ENCODE measurements at regions not wholly inside any gene's neighbourhood (a gene's known extent, or its start where the extent isn't known, plus 50 kb on each side); places are given as distances from the start of the nearest gene placed in this dataset.

DNA sequence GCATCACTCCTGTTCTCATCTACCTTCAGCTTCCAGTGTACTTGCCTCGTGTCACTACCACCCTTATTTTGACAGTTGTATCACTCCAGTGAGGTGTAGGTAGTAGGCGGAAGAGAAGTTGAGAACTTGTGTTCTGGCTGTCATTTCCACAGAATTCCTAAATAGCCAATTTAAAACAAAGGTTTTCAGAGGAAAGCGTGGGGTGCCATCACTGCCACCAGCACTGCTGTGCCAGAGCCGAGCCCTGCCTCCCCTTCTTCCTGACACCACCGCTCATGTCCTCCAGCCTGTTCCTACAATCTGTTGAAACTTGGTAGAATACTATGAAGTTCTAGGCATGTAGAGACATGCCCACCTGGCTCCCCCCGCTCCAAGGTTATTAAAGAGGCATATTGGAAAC lies 215.8 kb downstream of the TANC2 start:
- ATAC-seq (no peak), FAIRE-seq (no peak), DNase-seq (ENCODE audit: extremely low read depth in 1 of 4, low spot score in 3 of 4) (no peak)
- ChIA-PET CTCF (ENCODE audit: low intra/inter-chr PET ratio) (no interaction called here), POLR2A (interaction anchor here (0.8 kb wide), 1 partner anchor 15 kb away, joined by 3 read pairs; no protein-coding TSS in a partner anchor)
- TF ChIP-seq, protein P1, sequence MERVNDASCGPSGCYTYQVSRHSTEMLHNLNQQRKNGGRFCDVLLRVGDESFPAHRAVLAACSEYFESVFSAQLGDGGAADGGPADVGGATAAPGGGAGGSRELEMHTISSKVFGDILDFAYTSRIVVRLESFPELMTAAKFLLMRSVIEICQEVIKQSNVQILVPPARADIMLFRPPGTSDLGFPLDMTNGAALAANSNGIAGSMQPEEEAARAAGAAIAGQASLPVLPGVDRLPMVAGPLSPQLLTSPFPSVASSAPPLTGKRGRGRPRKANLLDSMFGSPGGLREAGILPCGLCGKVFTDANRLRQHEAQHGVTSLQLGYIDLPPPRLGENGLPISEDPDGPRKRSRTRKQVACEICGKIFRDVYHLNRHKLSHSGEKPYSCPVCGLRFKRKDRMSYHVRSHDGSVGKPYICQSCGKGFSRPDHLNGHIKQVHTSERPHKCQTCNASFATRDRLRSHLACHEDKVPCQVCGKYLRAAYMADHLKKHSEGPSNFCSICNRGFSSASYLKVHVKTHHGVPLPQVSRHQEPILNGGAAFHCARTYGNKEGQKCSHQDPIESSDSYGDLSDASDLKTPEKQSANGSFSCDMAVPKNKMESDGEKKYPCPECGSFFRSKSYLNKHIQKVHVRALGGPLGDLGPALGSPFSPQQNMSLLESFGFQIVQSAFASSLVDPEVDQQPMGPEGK (CRISPR knock-in tag; IDR thresholded peaks at IDR 0.05; ENCODE audit: borderline replicate concordance) = no peak
- TF ChIP-seq SUPT5H (IDR thresholded peaks at IDR 0.05) (no peak), ZFX (CRISPR knock-in tag; IDR thresholded peaks at IDR 0.05) (no peak), KAT2B (IDR thresholded peaks at IDR 0.05; ENCODE audit: low read depth, low read length) (no peak), ZNF174 (CRISPR knock-in tag; IDR thresholded peaks at IDR 0.05) (no peak)
- TF ChIP-seq, protein P2, sequence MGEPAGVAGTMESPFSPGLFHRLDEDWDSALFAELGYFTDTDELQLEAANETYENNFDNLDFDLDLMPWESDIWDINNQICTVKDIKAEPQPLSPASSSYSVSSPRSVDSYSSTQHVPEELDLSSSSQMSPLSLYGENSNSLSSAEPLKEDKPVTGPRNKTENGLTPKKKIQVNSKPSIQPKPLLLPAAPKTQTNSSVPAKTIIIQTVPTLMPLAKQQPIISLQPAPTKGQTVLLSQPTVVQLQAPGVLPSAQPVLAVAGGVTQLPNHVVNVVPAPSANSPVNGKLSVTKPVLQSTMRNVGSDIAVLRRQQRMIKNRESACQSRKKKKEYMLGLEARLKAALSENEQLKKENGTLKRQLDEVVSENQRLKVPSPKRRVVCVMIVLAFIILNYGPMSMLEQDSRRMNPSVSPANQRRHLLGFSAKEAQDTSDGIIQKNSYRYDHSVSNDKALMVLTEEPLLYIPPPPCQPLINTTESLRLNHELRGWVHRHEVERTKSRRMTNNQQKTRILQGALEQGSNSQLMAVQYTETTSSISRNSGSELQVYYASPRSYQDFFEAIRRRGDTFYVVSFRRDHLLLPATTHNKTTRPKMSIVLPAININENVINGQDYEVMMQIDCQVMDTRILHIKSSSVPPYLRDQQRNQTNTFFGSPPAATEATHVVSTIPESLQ (CRISPR knock-in tag; IDR thresholded peaks at IDR 0.05) = no peak
- H3K27ac ChIP-seq (ENCODE audit: extremely low read depth, low read depth, low read length) = no peak overlapping the region
- 55% methylated on average over 6 of the region's 6 CpGs for WGBS (ENCODE audit: insufficient coverage, low coverage, missing lambda C conversion rate)
- no peaks in the 10 kb centered on the region for H4K20me1 ChIP-seq (replicated peaks; ENCODE audit: control insufficient read depth, insufficient read depth, low read length)
- no peaks in the 10 kb centered on the region for H3K36me3 ChIP-seq (ENCODE audit: control insufficient read depth, insufficient read depth, low read length)
- in situ Hi-C loops (cut with MboI) (no loop called here), intact Hi-C loops (cut with micrococcal nuclease) (no loop called here)
- H3K9me1 ChIP-seq (ENCODE audit: control insufficient read depth, insufficient read depth, low read length) = no peaks in the 10 kb centered on the region
- no peaks in the 10 kb centered on the region for H3K9me3 ChIP-seq (replicated peaks; ENCODE audit: control insufficient read depth, insufficient read depth, low read depth, low read length)
- H3K27me3 ChIP-seq (ENCODE audit: control insufficient read depth in 2 of 2, insufficient read depth in 2 of 2, low read length in 2 of 2) = no peaks in the 10 kb centered on the region
- H2AFZ ChIP-seq (ENCODE audit: low read depth, low read length) = no peak overlapping the region
- H3K9ac ChIP-seq (ENCODE audit: insufficient read depth in 1 of 2, low read depth in 2 of 2, low read length in 2 of 2) = no peak overlapping the region
- no TSS peak for BruUV-seq (replicated peaks)
- no peaks in the 10 kb centered on the region for H3K4me1 ChIP-seq (replicated peaks in 1 of 2; ENCODE audit: control insufficient read depth in 2 of 2, insufficient read depth in 2 of 2, low read length in 2 of 2)
- H3K4me2 ChIP-seq (ENCODE audit: insufficient read depth, low read length) = no peak overlapping the region
- no peaks in the 10 kb centered on the region for H3K79me2 ChIP-seq (ENCODE audit: control insufficient read depth, insufficient read depth, low read length)
- H3K4me3 ChIP-seq = no peak overlapping the region
